Heart right ventricle (tissue), 16 donors: ENCODE measurements at regions not wholly inside any gene's neighbourhood (a gene's known extent, or its start where the extent isn't known, plus 50 kb on each side); places are given as distances from the start of the nearest gene placed in this dataset.

Source experiments
- ATAC-seq, 8 donors: fragments of 200-7000 bp; cut with Tn5 transposase; one replicate each; pipeline ENCODE4 v1.9.1; 2020; ENCODE audit warnings: mild to moderate bottlenecking in 8 of 8, moderate library complexity in 8 of 8, moderate number of reproducible peaks in 1 of 8
- DNase-seq, 2 donors: peaks; one replicate each; pipeline ENCODE4 v3.0.0-alpha.2; 2020
- H3K27ac ChIP-seq, 10 donors: fragments of 200-600 bp; sonication (generic) in 2 of 10; one replicate each; pipeline versions ENCODE4 v1.5.0 to v1.8.0; 2020 to 2022; ENCODE audit warnings: mild to moderate bottlenecking in 3 of 10
- H3K27me3 ChIP-seq, 7 donors: fragments of 200-600 bp; one replicate each; pipeline ENCODE4 v1.8.0; 2021 to 2022; ENCODE audit warnings: mild to moderate bottlenecking in 2 of 7
- H3K36me3 ChIP-seq, 9 donors: fragments of 200-600 bp; sonication (generic) in 1 of 9; one replicate each; pipeline versions ENCODE4 v1.5.0 to v1.8.0; 2020 to 2022; ENCODE audit warnings: mild to moderate bottlenecking in 2 of 9
- H3K4me1 ChIP-seq, 9 donors: fragments of 200-600 bp; sonication (generic) in 1 of 9; one replicate each; pipeline versions ENCODE4 v1.5.0 to v1.8.0; 2020 to 2022; ENCODE audit warnings: mild to moderate bottlenecking in 4 of 9
- H3K4me3 ChIP-seq, 10 donors: fragments of 200-600 bp; sonication (generic) in 2 of 10; one replicate each; pipeline versions ENCODE4 v1.5.0 to v1.8.0; 2020 to 2022; ENCODE audit warnings: mild to moderate bottlenecking in 7 of 10, moderate library complexity in 2 of 10
- H3K9me3 ChIP-seq, 11 donors: fragments of 200-600 bp in 10 of 11; sonication (generic) in 2 of 11; one replicate each; pipeline versions ENCODE4 v1.5.0 to v1.8.0; 2013 to 2022; ENCODE audit warnings: mild to moderate bottlenecking in 2 of 11, control low read depth in 1 of 11, moderate library complexity in 1 of 11
- CTCF ChIP-seq, 9 donors: fragments of 200-600 bp; sonication (generic) in 2 of 9; IDR thresholded peaks; one replicate each; pipeline versions ENCODE4 v1.5.0 to v1.8.0; 2021 to 2022; ENCODE audit warnings: antibody characterized with exemption in 9 of 9, mild to moderate bottlenecking in 5 of 9, moderate library complexity in 1 of 9
- WGBS, 2 donors: extraction: QIAGEN DNeasy Blood & Tissue Kit; methylation state at CpG; one replicate each; pipeline ENCODE4 v1.1.7; 2013; ENCODE audit warnings: inconsistent platforms in 1 of 2; 5-methylcytosine and 5-hydroxymethylcytosine counted together
- intact Hi-C, 10 donors: fragments of 100-400 bp; cut with DNase I; formaldehyde crosslinking; loops; one replicate each; pipeline versions ENCODE4 v1.11.1 to v1.14.2; 2022
- donor health status: Arrhythmogenic right ventricular cardiomyopathy.
- donor health status: ischemic (EF 13 %, LVEDD 7.1; RV severe dilation, severe dysfunction).
- donor health status: healthy with polysubstance abuse.
- donor health status: DM: no; HTN: yes; CAD: no.
- donor health status: DM: no; HTN: no; CAD: no.
- donor health status: ischemic (EF 25% LVEDD 6.9; RV normal size, moderate dysfunction).
- donor health status: ischemic (EF 25% LVEDD 5.7; RV mildly dilated, moderate dysfunction).
- donor health status: healthy.
- donor health status: DM: yes; HTN: yes; CAD: no.
- donor health status: Ischemic cardiomyopathy.
- donor health status: ischemic (EF 35%, LVEDD 5.7; RV mildly dilated, moderate dysfunction).
- donor health status: nonischemic (EF 11% LVEDD 7.7; RV severe dilation, severe dysfunction).
- donor health status: DM: yes; HTN: yes; CAD: no.
- donor health status: PGD.
- donor health status: ischemic (EF 29% LVEDD 5.4; RV normal size, mild dysfunction).
- donor health status: nonischemic (EF 23%, LVEDD 6.1; RV moderate dilation, normal function).

GRCh38 chr5:143685246-143685815 is 126.6 kb upstream of the HMHB1 start:
- Histone ChIP-seq H3K36me3 (no peaks in the 10 kb centered on the region), H3K27me3 (no peaks in the 10 kb centered on the region), H3K27ac (no peak overlapping the region), H3K4me3 (no peak overlapping the region), H3K4me1 (peaks cover 0 to 23% (median 10%) of the 10 kb centered on the region in 9 donors), H3K9me3 (peaks cover 0 to 19% (median 0%) of the 10 kb centered on the region in 11 donors)
- DNase-seq (no peak), ATAC-seq (no peak)
- WGBS, 2 donors: 97% methylated on average over 2 of the region's 2 CpGs
- intact Hi-C loops: loop anchor here in 1 of 10 donors (10.0 kb wide), 1 partner anchor 281 kb away; the partner anchor contains the start of gene NR3C1
- TF ChIP-seq CTCF (IDR thresholded peaks at IDR 0.05): peak; percentile 4 to 57 (median 28)

- DNase-seq: no peak
- intact Hi-C loops: loop anchor here in 2 of 10 donors (5.0 to 10.0 kb wide), 2 partner anchors 279 to 281 kb away; partner anchors contain the start of gene NR3C1 (in 2 of the 2)
- H3K4me1 ChIP-seq: peaks cover 0 to 24% (median 10%) of the 10 kb centered on the region in 9 donors
- TF ChIP-seq CTCF (IDR thresholded peaks at IDR 0.05): no peak
- no peak overlapping the region for H3K27ac ChIP-seq
- no peaks in the 10 kb centered on the region for H3K36me3 ChIP-seq
- no peak for ATAC-seq
- H3K4me3 ChIP-seq: no peak overlapping the region
- peaks cover 0 to 2% (median 0%) of the 10 kb centered on the region in 11 donors for H3K9me3 ChIP-seq
- WGBS, 2 donors: 72 to 83% methylated on average over 1 of the region's 1 CpG
- no peaks in the 10 kb centered on the region for H3K27me3 ChIP-seq
Measured at GRCh38 chr5:143683459-143683858, 128.5 kb upstream of the HMHB1 start.

GRCh38 chr5:143682929-143683386 is 129.0 kb upstream of the HMHB1 start:
- ATAC-seq: peak in 5 of 8 donors; percentile 37 to 62 (median 41)
- Histone ChIP-seq H3K27ac (peak overlapping the region in 3 of 10 donors; percentile 61 to 69 (median 63)), H3K4me3 (no peak overlapping the region), H3K36me3 (no peaks in the 10 kb centered on the region), H3K9me3 (no peaks in the 10 kb centered on the region), H3K4me1 (peaks cover 0 to 24% (median 10%) of the 10 kb centered on the region in 9 donors), H3K27me3 (no peaks in the 10 kb centered on the region)
- intact Hi-C loops: loop anchor here in 2 of 10 donors (5.0 to 10.0 kb wide), 2 partner anchors 278 to 281 kb away; partner anchors contain the start of gene NR3C1 (in 2 of the 2)
- 64 to 66% methylated on average over 3 of the region's 3 CpGs for WGBS, 2 donors
- no peak for DNase-seq
- no peak for TF ChIP-seq CTCF (IDR thresholded peaks at IDR 0.05)

- Histone ChIP-seq H3K4me1 (peaks cover 0 to 24% (median 10%) of the 10 kb centered on the region in 9 donors), H3K27ac (peak overlapping the region in 8 of 10 donors; percentile 11 to 69 (median 34)), H3K36me3 (no peaks in the 10 kb centered on the region), H3K27me3 (no peaks in the 10 kb centered on the region), H3K9me3 (no peaks in the 10 kb centered on the region), H3K4me3 (no peak overlapping the region)
- 36 to 61% methylated on average over 2 of the region's 2 CpGs for WGBS, 2 donors
- TF ChIP-seq CTCF (IDR thresholded peaks at IDR 0.05): no peak
- intact Hi-C loops: loop anchor here in 2 of 10 donors (5.0 to 10.0 kb wide), 2 partner anchors 278 to 280 kb away; partner anchors contain the start of gene NR3C1 (in 2 of the 2)
- DNase-seq: no peak
- peak; percentile 51 to 91 (median 78) for ATAC-seq
Measured at GRCh38 chr5:143682246-143682905, 129.6 kb upstream of the HMHB1 start.
